MCF 10A (cell line): ENCODE measurements at regions not wholly inside any gene's neighbourhood (a gene's known extent, or its start where the extent isn't known, plus 50 kb on each side); places are given as distances from the start of the nearest gene placed in this dataset.

Source experiments
- BruUV-seq: library from RNA; stranded (reverse); fragments of 400-500 nt; replicated peaks from 2 replicates; lab custom pipeline; 2021; lab: Mats Ljungman, UMichigan
- CTCF ChIA-PET: fragments of 300-600 bp; sonication (Branson Sonifier 250); formaldehyde crosslinking; extraction: SDS; loops from one replicate; lab custom pipeline; 2021; ENCODE audit warnings: antibody characterized with exemption, inconsistent platforms; lab: Yijun Ruan, JAX
- POLR2A ChIA-PET: fragments of 300-600, 350-650 bp; sonication (Branson Sonifier 250); formaldehyde crosslinking; extraction: SDS; loops from one replicate; lab custom pipeline; 2020; ENCODE audit warnings: antibody characterized with exemption, inconsistent platforms; lab: Yijun Ruan, JAX
- DNase-seq: peaks from one replicate; pipeline ENCODE4 v3.0.0-alpha.2; 2018; ENCODE audit not compliant: unreplicated experiment
- H3K27ac Mint-ChIP-seq: one replicate; pipeline ENCODE4 v1.8.0; 2022; ENCODE audit warnings: mild to moderate bottlenecking, low read depth, mixed read lengths; ENCODE audit not compliant: unreplicated experiment
- H3K27me3 Mint-ChIP-seq: one replicate; pipeline ENCODE4 v1.8.0; 2022; ENCODE audit warnings: mixed read lengths; ENCODE audit not compliant: insufficient read depth, unreplicated experiment
- H3K36me3 Mint-ChIP-seq: one replicate; pipeline ENCODE4 v1.8.0; 2022; ENCODE audit warnings: mild to moderate bottlenecking, moderate library complexity, mixed read lengths; ENCODE audit not compliant: insufficient read depth, unreplicated experiment
- H3K4me1 Mint-ChIP-seq: one replicate; pipeline ENCODE4 v1.8.0; 2022; ENCODE audit warnings: mixed read lengths; ENCODE audit not compliant: insufficient read depth, unreplicated experiment
- H3K4me3 Mint-ChIP-seq: one replicate; pipeline ENCODE4 v1.8.0; 2022; ENCODE audit warnings: mild to moderate bottlenecking, moderate library complexity, mixed read lengths; ENCODE audit not compliant: unreplicated experiment
- H3K9me3 Mint-ChIP-seq: one replicate; pipeline ENCODE4 v1.8.0; 2022; ENCODE audit warnings: mixed read lengths; ENCODE audit not compliant: unreplicated experiment
- CTCF ChIP-seq: fragments of 200-600 bp; IDR thresholded peaks from one replicate; pipeline ENCODE4 v1.8.0; 2022; ENCODE audit warnings: antibody characterized with exemption, mild to moderate bottlenecking; ENCODE audit not compliant: unreplicated experiment
- intact Hi-C: fragments of 100-400 bp; cut with micrococcal nuclease; formaldehyde crosslinking; loops from 2 replicates; pipeline ENCODE4 v1.14.1; 2022

- BruUV-seq, result no TSS peak
- Mint-ChIP-seq H3K36me3 (no peaks in the 10 kb centered on the region), H3K4me1 (peaks cover 11% of the 10 kb centered on the region), H3K9me3 (no peaks in the 10 kb centered on the region), H3K27ac (no peak overlapping the region), H3K27me3 (no peaks in the 10 kb centered on the region), H3K4me3 (no peak overlapping the region)
- TF ChIP-seq CTCF, result no peak
- intact Hi-C loops, result no loop called here
- DNase-seq, result no peak
- ChIA-PET POLR2A (no interaction called here), CTCF (no interaction called here)
Measured at GRCh38 chr14:28077021-28077420, 689.6 kb upstream of the FOXG1 start.

- peaks cover 19% of the 10 kb centered on the region for H3K4me1 Mint-ChIP-seq
- H3K27me3 Mint-ChIP-seq, result no peaks in the 10 kb centered on the region
- H3K36me3 Mint-ChIP-seq, result no peaks in the 10 kb centered on the region
- CTCF ChIA-PET, result no interaction called here
- H3K4me3 Mint-ChIP-seq, result no peak overlapping the region
- intact Hi-C loops, result no loop called here
- no peaks in the 10 kb centered on the region for H3K9me3 Mint-ChIP-seq
- POLR2A ChIA-PET, result no interaction called here
- BruUV-seq, result no TSS peak
- peak; percentile 32 for DNase-seq
- H3K27ac Mint-ChIP-seq, result peak overlapping the region; percentile 88
- TF ChIP-seq CTCF, result no peak
Measured at GRCh38 chr14:28083389-28083788, 683.2 kb upstream of the FOXG1 start.

GRCh38 chr14:28088125-28088524, 678.5 kb upstream of the FOXG1 start:
- H3K4me1 Mint-ChIP-seq, result peaks cover 8% of the 10 kb centered on the region
- CTCF ChIA-PET, result no interaction called here
- POLR2A ChIA-PET, result interaction anchor here (0.6 kb wide), 1 partner anchor 22 kb away, joined by 3 read pairs; no protein-coding TSS in a partner anchor
- no peaks in the 10 kb centered on the region for H3K9me3 Mint-ChIP-seq
- DNase-seq, result no peak
- intact Hi-C loops, result no loop called here
- H3K27ac Mint-ChIP-seq, result no peak overlapping the region
- BruUV-seq, result no TSS peak
- no peak overlapping the region for H3K4me3 Mint-ChIP-seq
- H3K27me3 Mint-ChIP-seq, result no peaks in the 10 kb centered on the region
- TF ChIP-seq CTCF, result no peak
- no peaks in the 10 kb centered on the region for H3K36me3 Mint-ChIP-seq

GRCh38 chr14:28097585-28097984, 669.0 kb upstream of the FOXG1 start:
- intact Hi-C loops, result no loop called here
- no peak overlapping the region for H3K27ac Mint-ChIP-seq
- POLR2A ChIA-PET, result interaction anchor here (0.7 kb wide), 1 partner anchor 30 kb away, joined by 3 read pairs; no protein-coding TSS in a partner anchor
- no peak overlapping the region for H3K4me3 Mint-ChIP-seq
- no peaks in the 10 kb centered on the region for H3K36me3 Mint-ChIP-seq
- TF ChIP-seq CTCF, result no peak
- CTCF ChIA-PET, result interaction anchor here (1.1 kb wide), 1 partner anchor 29 kb away, joined by 3 read pairs; no protein-coding TSS in a partner anchor
- H3K4me1 Mint-ChIP-seq, result no peaks in the 10 kb centered on the region
- no TSS peak for BruUV-seq
- H3K9me3 Mint-ChIP-seq, result no peaks in the 10 kb centered on the region
- H3K27me3 Mint-ChIP-seq, result no peaks in the 10 kb centered on the region
- no peak for DNase-seq
